Islet of Langerhans (tissue), 1 donor: ENCODE measurements at regions not wholly inside any gene's neighbourhood (a gene's known extent, or its start where the extent isn't known, plus 50 kb on each side); places are given as distances from the start of the nearest gene placed in this dataset.

Experiments used
- FAIRE-seq: peaks from one replicate; lab custom pipeline; 2011; peaks lifted over from hg19 to GRCh38; lab: Jason Lieb, UNC

GRCh38 chr6:148053796-148054195, 288.8 kb upstream of the SASH1 start:
- FAIRE-seq: no peak

- FAIRE-seq: no peak
Measured at GRCh38 chr6:148054219-148054618, 288.4 kb upstream of the SASH1 start.

GRCh38 chr6:148055419-148055818, 287.2 kb upstream of the SASH1 start:
- no peak for FAIRE-seq

- no peak for FAIRE-seq
Measured at GRCh38 chr6:148059869-148060268, 282.8 kb upstream of the SASH1 start.

- FAIRE-seq: no peak
Measured at GRCh38 chr6:148064406-148065134, 278.1 kb upstream of the SASH1 start.

- no peak for FAIRE-seq
Measured at GRCh38 chr6:148068437-148069061, 274.1 kb upstream of the SASH1 start.

GRCh38 chr6:148069256-148069655, 273.4 kb upstream of the SASH1 start:
- FAIRE-seq: no peak

GRCh38 chr6:148074291-148074690, 268.3 kb upstream of the SASH1 start:
- no peak for FAIRE-seq

- no peak for FAIRE-seq
Measured at GRCh38 chr6:148074738-148075137, 267.9 kb upstream of the SASH1 start.

GRCh38 chr6:148075352-148075751, 267.3 kb upstream of the SASH1 start:
- no peak for FAIRE-seq

GRCh38 chr6:148076051-148076450, 266.6 kb upstream of the SASH1 start:
- no peak for FAIRE-seq

GRCh38 chr6:148080315-148080714, 262.3 kb upstream of the SASH1 start:
- FAIRE-seq: no peak

- no peak for FAIRE-seq
Measured at GRCh38 chr6:148081076-148081475, 261.6 kb upstream of the SASH1 start.

GRCh38 chr6:148082044-148082443, 260.6 kb upstream of the SASH1 start:
- FAIRE-seq: no peak

- no peak for FAIRE-seq
Measured at GRCh38 chr6:148082696-148083095, 259.9 kb upstream of the SASH1 start.

GRCh38 chr6:148085631-148086331, 256.9 kb upstream of the SASH1 start:
- FAIRE-seq: no peak

- no peak for FAIRE-seq
Measured at GRCh38 chr6:148086386-148086785, 256.3 kb upstream of the SASH1 start.

GRCh38 chr6:148086843-148087242, 255.8 kb upstream of the SASH1 start:
- no peak for FAIRE-seq

GRCh38 chr6:148087659-148088058, 255.0 kb upstream of the SASH1 start:
- no peak for FAIRE-seq

GRCh38 chr6:148090326-148090725, 252.3 kb upstream of the SASH1 start:
- no peak for FAIRE-seq

GRCh38 chr6:148091394-148091793, 251.2 kb upstream of the SASH1 start:
- FAIRE-seq: no peak

GRCh38 chr6:148103436-148103835, 239.2 kb upstream of the SASH1 start:
- FAIRE-seq: no peak

GRCh38 chr6:148104131-148104530, 238.5 kb upstream of the SASH1 start:
- FAIRE-seq: no peak

- no peak for FAIRE-seq
Measured at GRCh38 chr6:148105695-148106094, 236.9 kb upstream of the SASH1 start.
